ENCODE measurements at regions not wholly inside any gene's neighbourhood (a gene's known extent, or its start where the extent isn't known, plus 50 kb on each side); places are given as distances from the start of the nearest gene placed in this dataset.

GRCh38 chr1:103900005-103900404 is 150.3 kb downstream of the AMY1C start:
- H4K20me1 ChIP-seq (ENCODE audit: insufficient read depth, low read length) = no peaks in the 10 kb centered on the region
- no peaks in the 10 kb centered on the region for H3K36me3 ChIP-seq (ENCODE audit: insufficient read depth, low read length)
- TF ChIP-seq EZH2phosphoT487 (IDR thresholded peaks at IDR 0.05; ENCODE audit: borderline replicate concordance, low read depth, low read length) = no peak
- TF ChIP-seq, protein P1, sequence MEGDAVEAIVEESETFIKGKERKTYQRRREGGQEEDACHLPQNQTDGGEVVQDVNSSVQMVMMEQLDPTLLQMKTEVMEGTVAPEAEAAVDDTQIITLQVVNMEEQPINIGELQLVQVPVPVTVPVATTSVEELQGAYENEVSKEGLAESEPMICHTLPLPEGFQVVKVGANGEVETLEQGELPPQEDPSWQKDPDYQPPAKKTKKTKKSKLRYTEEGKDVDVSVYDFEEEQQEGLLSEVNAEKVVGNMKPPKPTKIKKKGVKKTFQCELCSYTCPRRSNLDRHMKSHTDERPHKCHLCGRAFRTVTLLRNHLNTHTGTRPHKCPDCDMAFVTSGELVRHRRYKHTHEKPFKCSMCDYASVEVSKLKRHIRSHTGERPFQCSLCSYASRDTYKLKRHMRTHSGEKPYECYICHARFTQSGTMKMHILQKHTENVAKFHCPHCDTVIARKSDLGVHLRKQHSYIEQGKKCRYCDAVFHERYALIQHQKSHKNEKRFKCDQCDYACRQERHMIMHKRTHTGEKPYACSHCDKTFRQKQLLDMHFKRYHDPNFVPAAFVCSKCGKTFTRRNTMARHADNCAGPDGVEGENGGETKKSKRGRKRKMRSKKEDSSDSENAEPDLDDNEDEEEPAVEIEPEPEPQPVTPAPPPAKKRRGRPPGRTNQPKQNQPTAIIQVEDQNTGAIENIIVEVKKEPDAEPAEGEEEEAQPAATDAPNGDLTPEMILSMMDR (conservative IDR thresholded peaks at IDR 0.05; ENCODE audit: low read length) = no peak
- H3K79me2 ChIP-seq (ENCODE audit: insufficient read depth, low read depth, low read length) = no peaks in the 10 kb centered on the region
- no TSS peak for BruUV-seq (replicated peaks)
- H3K4me1 ChIP-seq (ENCODE audit: insufficient read depth, low read length, poor library complexity, severe bottlenecking) = no peaks in the 10 kb centered on the region
- H3K4me3 ChIP-seq (ENCODE audit: low read depth, low read length, poor library complexity, severe bottlenecking) = no peak overlapping the region
- H2AFZ ChIP-seq (ENCODE audit: low read length) = no peak overlapping the region
- no peak for DNase-seq (ENCODE audit: low spot score)
- H3K4me2 ChIP-seq (ENCODE audit: low read length) = no peak overlapping the region
- no peaks in the 10 kb centered on the region for H3K9me3 ChIP-seq (ENCODE audit: low read length)
- intact Hi-C loops (cut with micrococcal nuclease; ENCODE audit: unreplicated experiment) = no loop called here
- no peaks in the 10 kb centered on the region for H3K9me2 ChIP-seq (ENCODE audit: insufficient read depth, low read length)
- no peak overlapping the region for H3K27ac ChIP-seq (ENCODE audit: low read depth, low read length, poor library complexity, severe bottlenecking)
- ChIA-PET POLR2A (no interaction called here), CTCF (ENCODE audit: unreplicated experiment) (no interaction called here)

GRCh38 chr1:103901072-103901471 is 151.4 kb downstream of the AMY1C start:
- H3K4me3 ChIP-seq (ENCODE audit: low read depth, low read length, poor library complexity, severe bottlenecking) = no peak overlapping the region
- no peaks in the 10 kb centered on the region for H3K4me1 ChIP-seq (ENCODE audit: insufficient read depth, low read length, poor library complexity, severe bottlenecking)
- intact Hi-C loops (cut with micrococcal nuclease; ENCODE audit: unreplicated experiment) = no loop called here
- no peaks in the 10 kb centered on the region for H3K36me3 ChIP-seq (ENCODE audit: insufficient read depth, low read length)
- H2AFZ ChIP-seq (ENCODE audit: low read length) = no peak overlapping the region
- H3K9me2 ChIP-seq (ENCODE audit: insufficient read depth, low read length) = no peaks in the 10 kb centered on the region
- H3K4me2 ChIP-seq (ENCODE audit: low read length) = no peak overlapping the region
- no peaks in the 10 kb centered on the region for H3K79me2 ChIP-seq (ENCODE audit: insufficient read depth, low read depth, low read length)
- no peak overlapping the region for H3K27ac ChIP-seq (ENCODE audit: low read depth, low read length, poor library complexity, severe bottlenecking)
- no peaks in the 10 kb centered on the region for H3K9me3 ChIP-seq (ENCODE audit: low read length)
- CTCF ChIA-PET (ENCODE audit: unreplicated experiment) = interaction anchor here (0.5 kb wide), 1 partner anchor 12 kb away, joined by 3 read pairs; no protein-coding TSS in a partner anchor
- TF ChIP-seq, protein P1 (conservative IDR thresholded peaks at IDR 0.05; ENCODE audit: low read length) = no peak
- TF ChIP-seq EZH2phosphoT487 (IDR thresholded peaks at IDR 0.05; ENCODE audit: borderline replicate concordance, low read depth, low read length) = no peak
- no peaks in the 10 kb centered on the region for H4K20me1 ChIP-seq (ENCODE audit: insufficient read depth, low read length)
- BruUV-seq (replicated peaks) = no TSS peak
- POLR2A ChIA-PET = no interaction called here
- no peak for DNase-seq (ENCODE audit: low spot score)

- H3K4me1 ChIP-seq (ENCODE audit: insufficient read depth, low read length, poor library complexity, severe bottlenecking) = no peaks in the 10 kb centered on the region
- DNase-seq (ENCODE audit: low spot score) = no peak
- no TSS peak for BruUV-seq (replicated peaks)
- no peaks in the 10 kb centered on the region for H4K20me1 ChIP-seq (ENCODE audit: insufficient read depth, low read length)
- intact Hi-C loops (cut with micrococcal nuclease; ENCODE audit: unreplicated experiment) = no loop called here
- H3K4me2 ChIP-seq (ENCODE audit: low read length) = no peak overlapping the region
- no peaks in the 10 kb centered on the region for H3K79me2 ChIP-seq (ENCODE audit: insufficient read depth, low read depth, low read length)
- ChIA-PET POLR2A (no interaction called here), CTCF (ENCODE audit: unreplicated experiment) (no interaction called here)
- no peaks in the 10 kb centered on the region for H3K36me3 ChIP-seq (ENCODE audit: insufficient read depth, low read length)
- TF ChIP-seq, protein P1 (conservative IDR thresholded peaks at IDR 0.05; ENCODE audit: low read length) = no peak
- no peak for TF ChIP-seq EZH2phosphoT487 (IDR thresholded peaks at IDR 0.05; ENCODE audit: borderline replicate concordance, low read depth, low read length)
- no peak overlapping the region for H2AFZ ChIP-seq (ENCODE audit: low read length)
- H3K9me2 ChIP-seq (ENCODE audit: insufficient read depth, low read length) = no peaks in the 10 kb centered on the region
- H3K9me3 ChIP-seq (ENCODE audit: low read length) = no peaks in the 10 kb centered on the region
- H3K27ac ChIP-seq (ENCODE audit: low read depth, low read length, poor library complexity, severe bottlenecking) = no peak overlapping the region
- H3K4me3 ChIP-seq (ENCODE audit: low read depth, low read length, poor library complexity, severe bottlenecking) = no peak overlapping the region
Measured at GRCh38 chr1:103905363-103905762, 155.7 kb downstream of the AMY1C start.

Measured in OCI-LY7 (cell line).